ENCODE measurements at regions not wholly inside any gene's neighbourhood (a gene's known extent, or its start where the extent isn't known, plus 50 kb on each side); places are given as distances from the start of the nearest gene placed in this dataset.

- no peaks in the 10 kb centered on the region for H3K9me3 Mint-ChIP-seq
- H3K27me3 Mint-ChIP-seq (ENCODE audit: low read depth): peaks cover 8% of the 10 kb centered on the region
- DNase-seq (ENCODE audit: low read depth, low spot score): no peak
- H3K4me3 Mint-ChIP-seq: no peak overlapping the region
- no peaks in the 10 kb centered on the region for H3K4me1 Mint-ChIP-seq
- no peak for TF ChIP-seq CTCF (conservative IDR thresholded peaks at IDR 0.05)
- H3K27ac Mint-ChIP-seq (ENCODE audit: unreplicated experiment): no peak overlapping the region
- H3K36me3 Mint-ChIP-seq (ENCODE audit: low read depth): no peaks in the 10 kb centered on the region
These were observed 66.7 kb upstream of the SEMA6D start for GRCh38 chr15:47650564-47650963.

GRCh38 chr15:47652328-47652727 lies 65.0 kb upstream of the SEMA6D start:
- Mint-ChIP-seq H3K27ac (ENCODE audit: unreplicated experiment) (no peak overlapping the region), H3K9me3 (no peaks in the 10 kb centered on the region), H3K27me3 (ENCODE audit: low read depth) (peaks cover 4% of the 10 kb centered on the region), H3K4me1 (no peaks in the 10 kb centered on the region), H3K4me3 (no peak overlapping the region), H3K36me3 (ENCODE audit: low read depth) (no peaks in the 10 kb centered on the region)
- no peak for TF ChIP-seq CTCF (conservative IDR thresholded peaks at IDR 0.05)
- DNase-seq (ENCODE audit: low read depth, low spot score): no peak

- H3K4me3 Mint-ChIP-seq: no peak overlapping the region
- no peak overlapping the region for H3K27ac Mint-ChIP-seq (ENCODE audit: unreplicated experiment)
- peaks cover 4% of the 10 kb centered on the region for H3K27me3 Mint-ChIP-seq (ENCODE audit: low read depth)
- no peak for TF ChIP-seq CTCF (conservative IDR thresholded peaks at IDR 0.05)
- H3K9me3 Mint-ChIP-seq: no peaks in the 10 kb centered on the region
- no peaks in the 10 kb centered on the region for H3K4me1 Mint-ChIP-seq
- no peak for DNase-seq (ENCODE audit: low read depth, low spot score)
- H3K36me3 Mint-ChIP-seq (ENCODE audit: low read depth): no peaks in the 10 kb centered on the region
These were observed 64.5 kb upstream of the SEMA6D start for GRCh38 chr15:47652844-47653243.

- Mint-ChIP-seq H3K36me3 (ENCODE audit: low read depth) (no peaks in the 10 kb centered on the region), H3K4me1 (peaks cover 14% of the 10 kb centered on the region), H3K9me3 (no peaks in the 10 kb centered on the region), H3K27ac (ENCODE audit: unreplicated experiment) (no peak overlapping the region), H3K27me3 (ENCODE audit: low read depth) (no peaks in the 10 kb centered on the region), H3K4me3 (no peak overlapping the region)
- no peak for DNase-seq (ENCODE audit: low read depth, low spot score)
- TF ChIP-seq CTCF (conservative IDR thresholded peaks at IDR 0.05): no peak
These were observed 55.6 kb upstream of the SEMA6D start for GRCh38 chr15:47661661-47662180.

- Mint-ChIP-seq H3K27me3 (ENCODE audit: low read depth) (no peaks in the 10 kb centered on the region), H3K9me3 (no peaks in the 10 kb centered on the region), H3K27ac (ENCODE audit: unreplicated experiment) (no peak overlapping the region), H3K4me1 (peaks cover 14% of the 10 kb centered on the region), H3K36me3 (ENCODE audit: low read depth) (no peaks in the 10 kb centered on the region), H3K4me3 (no peak overlapping the region)
- no peak for DNase-seq (ENCODE audit: low read depth, low spot score)
- TF ChIP-seq CTCF (conservative IDR thresholded peaks at IDR 0.05): no peak
These were observed 54.2 kb upstream of the SEMA6D start for GRCh38 chr15:47663101-47663500.
